Panc1 (cell line): ENCODE measurements at regions not wholly inside any gene's neighbourhood (a gene's known extent, or its start where the extent isn't known, plus 50 kb on each side); places are given as distances from the start of the nearest gene placed in this dataset.

Experiments
- CTCF ChIP-seq: fragments of 450-650 bp; IDR thresholded peaks from 2 replicates; pipeline ENCODE4 v1.5.1; 2017; ENCODE audit warnings: mild to moderate bottlenecking
- POLR2AphosphoS5 ChIP-seq: IDR thresholded peaks from 2 replicates; pipeline ENCODE4 v1.6.1; 2012; ENCODE audit warnings: mild to moderate bottlenecking, low read depth, low read length, moderate library complexity
- SIN3A ChIP-seq: IDR thresholded peaks from 2 replicates; pipeline ENCODE4 v1.6.1; 2012; ENCODE audit warnings: low read depth, mild to moderate bottlenecking, low read length, moderate library complexity, borderline replicate concordance; ENCODE audit not compliant: insufficient read depth
- TCF7L2 ChIP-seq: IDR thresholded peaks from 2 replicates; pipeline ENCODE4 v1.6.1; 2011; ENCODE audit warnings: mild to moderate bottlenecking, low read depth, low read length, inconsistent platforms
- TF ChIP-seq, protein P1 (sequence below), 2 experiments: IDR thresholded peaks; 2 replicates each; pipeline ENCODE4 v1.6.1; 2011 to 2012; ENCODE audit warnings: low read depth in 2 of 2, control low read depth in 1 of 2, low read length in 1 of 2, mild to moderate bottlenecking in 1 of 2, moderate library complexity in 1 of 2; ENCODE audit not compliant: insufficient read depth in 1 of 2

- TF ChIP-seq CTCF (no peak), POLR2AphosphoS5 (no peak), SIN3A (no peak), TCF7L2 (no peak)
- TF ChIP-seq, protein P1, sequence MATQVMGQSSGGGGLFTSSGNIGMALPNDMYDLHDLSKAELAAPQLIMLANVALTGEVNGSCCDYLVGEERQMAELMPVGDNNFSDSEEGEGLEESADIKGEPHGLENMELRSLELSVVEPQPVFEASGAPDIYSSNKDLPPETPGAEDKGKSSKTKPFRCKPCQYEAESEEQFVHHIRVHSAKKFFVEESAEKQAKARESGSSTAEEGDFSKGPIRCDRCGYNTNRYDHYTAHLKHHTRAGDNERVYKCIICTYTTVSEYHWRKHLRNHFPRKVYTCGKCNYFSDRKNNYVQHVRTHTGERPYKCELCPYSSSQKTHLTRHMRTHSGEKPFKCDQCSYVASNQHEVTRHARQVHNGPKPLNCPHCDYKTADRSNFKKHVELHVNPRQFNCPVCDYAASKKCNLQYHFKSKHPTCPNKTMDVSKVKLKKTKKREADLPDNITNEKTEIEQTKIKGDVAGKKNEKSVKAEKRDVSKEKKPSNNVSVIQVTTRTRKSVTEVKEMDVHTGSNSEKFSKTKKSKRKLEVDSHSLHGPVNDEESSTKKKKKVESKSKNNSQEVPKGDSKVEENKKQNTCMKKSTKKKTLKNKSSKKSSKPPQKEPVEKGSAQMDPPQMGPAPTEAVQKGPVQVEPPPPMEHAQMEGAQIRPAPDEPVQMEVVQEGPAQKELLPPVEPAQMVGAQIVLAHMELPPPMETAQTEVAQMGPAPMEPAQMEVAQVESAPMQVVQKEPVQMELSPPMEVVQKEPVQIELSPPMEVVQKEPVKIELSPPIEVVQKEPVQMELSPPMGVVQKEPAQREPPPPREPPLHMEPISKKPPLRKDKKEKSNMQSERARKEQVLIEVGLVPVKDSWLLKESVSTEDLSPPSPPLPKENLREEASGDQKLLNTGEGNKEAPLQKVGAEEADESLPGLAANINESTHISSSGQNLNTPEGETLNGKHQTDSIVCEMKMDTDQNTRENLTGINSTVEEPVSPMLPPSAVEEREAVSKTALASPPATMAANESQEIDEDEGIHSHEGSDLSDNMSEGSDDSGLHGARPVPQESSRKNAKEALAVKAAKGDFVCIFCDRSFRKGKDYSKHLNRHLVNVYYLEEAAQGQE (IDR thresholded peaks at IDR 0.05; ENCODE audit: insufficient read depth in 1 of 2, low read depth in 2 of 2, low read length in 1 of 2): no peak
These were observed 517.9 kb upstream of the SMIM21 start for GRCh38 chr18:75945265-75945933.
